ENCODE measurements at regions not wholly inside any gene's neighbourhood (a gene's known extent, or its start where the extent isn't known, plus 50 kb on each side); places are given as distances from the start of the nearest gene placed in this dataset.

GRCh38 chr16:85425074-85425662 is 188.0 kb upstream of the GSE1 start:
- WGBS, result 76% methylated on average over 17 of the region's 17 CpGs
- H3K27ac ChIP-seq, result no peak overlapping the region
- no peak for DNase-seq (ENCODE audit: low spot score in 2 of 2)
- no peaks in the 10 kb centered on the region for H3K36me3 ChIP-seq
- no peaks in the 10 kb centered on the region for H3K27me3 ChIP-seq
- H3K9me3 ChIP-seq, result no peaks in the 10 kb centered on the region
- TF ChIP-seq POLR2A (IDR thresholded peaks at IDR 0.05) (no peak), CTCF (IDR thresholded peaks at IDR 0.05) (no peak), POLR2AphosphoS5 (IDR thresholded peaks at IDR 0.05) (no peak), EP300 (IDR thresholded peaks at IDR 0.05) (no peak)
- no peak overlapping the region for H3K4me3 ChIP-seq
- peaks cover 26% of the 10 kb centered on the region for H3K4me1 ChIP-seq

- Histone ChIP-seq H3K27ac (no peak overlapping the region), H3K36me3 (no peaks in the 10 kb centered on the region), H3K27me3 (no peaks in the 10 kb centered on the region), H3K4me1 (peaks cover 16% of the 10 kb centered on the region), H3K4me3 (no peak overlapping the region), H3K9me3 (no peaks in the 10 kb centered on the region)
- WGBS, result 85% methylated on average over 2 of the region's 2 CpGs
- no peak for DNase-seq (ENCODE audit: low spot score in 2 of 2)
- no peak for TF ChIP-seq EP300 (IDR thresholded peaks at IDR 0.05)
- TF ChIP-seq POLR2AphosphoS5 (IDR thresholded peaks at IDR 0.05), result no peak
- no peak for TF ChIP-seq POLR2A (IDR thresholded peaks at IDR 0.05)
- no peak for TF ChIP-seq CTCF (IDR thresholded peaks at IDR 0.05)
Measured at GRCh38 chr16:85426806-85427205, 186.3 kb upstream of the GSE1 start.

- DNase-seq (ENCODE audit: low spot score in 2 of 2), result peak in 1 of 2 donors; percentile 69
- Histone ChIP-seq H3K4me3 (no peak overlapping the region), H3K4me1 (peaks cover under 1% of the 10 kb centered on the region), H3K27me3 (no peaks in the 10 kb centered on the region), H3K9me3 (no peaks in the 10 kb centered on the region), H3K36me3 (no peaks in the 10 kb centered on the region), H3K27ac (no peak overlapping the region)
- 87% methylated on average over 7 of the region's 17 CpGs for WGBS
- TF ChIP-seq EP300 (IDR thresholded peaks at IDR 0.05) (no peak), CTCF (IDR thresholded peaks at IDR 0.05) (peak in 1 of 2 donors; percentile 35)
Measured at GRCh38 chr16:85428168-85428898, 184.8 kb upstream of the GSE1 start.

- WGBS, result 95% methylated on average over 18 of the region's 25 CpGs
- Histone ChIP-seq H3K36me3 (no peaks in the 10 kb centered on the region), H3K27me3 (no peaks in the 10 kb centered on the region), H3K9me3 (no peaks in the 10 kb centered on the region), H3K4me1 (no peaks in the 10 kb centered on the region), H3K4me3 (no peak overlapping the region), H3K27ac (no peak overlapping the region)
- TF ChIP-seq EP300 (IDR thresholded peaks at IDR 0.05) (no peak), CTCF (IDR thresholded peaks at IDR 0.05) (no peak), POLR2A (IDR thresholded peaks at IDR 0.05) (no peak), POLR2AphosphoS5 (IDR thresholded peaks at IDR 0.05) (no peak)
- DNase-seq (ENCODE audit: low spot score in 2 of 2), result peak in 1 of 2 donors; percentile 54
Measured at GRCh38 chr16:85428899-85429775, 184.0 kb upstream of the GSE1 start.
